A673 (cell line): ENCODE measurements at regions not wholly inside any gene's neighbourhood (a gene's known extent, or its start where the extent isn't known, plus 50 kb on each side); places are given as distances from the start of the nearest gene placed in this dataset.

Experiments used
- BruUV-seq: library from RNA; stranded (reverse); fragments of 400-500 nt; replicated peaks from 2 replicates; lab custom pipeline; 2021; lab: Mats Ljungman, UMichigan
- CTCF ChIA-PET: fragments of 300-600 bp; sonication (Branson Sonifier 250); formaldehyde crosslinking; loops from one replicate; lab custom pipeline; 2022; ENCODE audit warnings: antibody characterized with exemption; lab: Charles Lee
- POLR2A ChIA-PET: fragments of 300-600 bp; sonication (Branson Sonifier 250); formaldehyde crosslinking; loops from one replicate; lab custom pipeline; 2022; ENCODE audit warnings: antibody characterized with exemption; ENCODE audit not compliant: low non-redundant PET; lab: Charles Lee
- DNase-seq: peaks from one replicate; pipeline ENCODE4 v3.0.0-alpha.2; 2015; ENCODE audit warnings: low spot score
- H3K27ac ChIP-seq: fragments of 200-600 bp; sonication (generic); 2 replicates; pipeline ENCODE4 v1.5.1; 2016; ENCODE audit warnings: mixed run types, low read depth, mild to moderate bottlenecking, mixed read lengths, antibody characterized with exemption, low read length; ENCODE audit not compliant: poor library complexity, severe bottlenecking
- H3K27me3 ChIP-seq: fragments of 200-600 bp; sonication (generic); replicated peaks from 2 replicates; pipeline ENCODE4 v1.6.1; 2017; ENCODE audit warnings: mixed run types, low read depth, mild to moderate bottlenecking, mixed read lengths, antibody characterized with exemption, low read length; ENCODE audit not compliant: insufficient read depth, poor library complexity
- H3K36me3 ChIP-seq: fragments of 200-600 bp; sonication (generic); 2 replicates; pipeline ENCODE4 v1.6.1; 2016; ENCODE audit warnings: mixed run types, mild to moderate bottlenecking, mixed read lengths, antibody characterized with exemption, low read length; ENCODE audit not compliant: insufficient read depth, poor library complexity, severe bottlenecking
- H3K4me1 ChIP-seq: fragments of 200-600 bp; sonication (generic); 2 replicates; pipeline ENCODE4 v1.6.1; 2017; ENCODE audit warnings: mixed run types, mild to moderate bottlenecking, mixed read lengths, antibody characterized with exemption, low read length; ENCODE audit not compliant: insufficient read depth, poor library complexity, severe bottlenecking
- H3K4me3 ChIP-seq: fragments of 200-600 bp; sonication (generic); 2 replicates; pipeline ENCODE4 v1.5.1; 2016; ENCODE audit warnings: low read depth, mixed run types, mild to moderate bottlenecking, mixed read lengths, low read length; ENCODE audit not compliant: poor library complexity, severe bottlenecking
- H3K9me3 ChIP-seq: fragments of 200-600 bp; sonication (generic); 2 replicates; pipeline ENCODE4 v1.6.1; 2016; ENCODE audit warnings: mixed run types, low read depth, mild to moderate bottlenecking, mixed read lengths, antibody characterized with exemption, low read length; ENCODE audit not compliant: poor library complexity, severe bottlenecking
- EZH2 ChIP-seq: fragments of 200-600 bp; sonication (generic); IDR thresholded peaks from 2 replicates; pipeline ENCODE4 v1.6.1; 2017; ENCODE audit warnings: borderline replicate concordance, low read depth, mild to moderate bottlenecking, mixed read lengths, antibody characterized with exemption, low read length; ENCODE audit not compliant: poor library complexity, severe bottlenecking
- intact Hi-C: fragments of 100-400 bp; cut with micrococcal nuclease; formaldehyde crosslinking; loops from one replicate; pipeline ENCODE4 v1.10.0; 2022; ENCODE audit not compliant: unreplicated experiment
- TF ChIP-seq, protein P1 (sequence below): fragments of 300-800, 200-600 bp; sonication (generic); conservative IDR thresholded peaks from 2 replicates; pipeline ENCODE4 v1.5.1; 2017; ENCODE audit warnings: low read depth, mild to moderate bottlenecking, antibody characterized with exemption, low read length, moderate library complexity, mixed read lengths

DNA sequence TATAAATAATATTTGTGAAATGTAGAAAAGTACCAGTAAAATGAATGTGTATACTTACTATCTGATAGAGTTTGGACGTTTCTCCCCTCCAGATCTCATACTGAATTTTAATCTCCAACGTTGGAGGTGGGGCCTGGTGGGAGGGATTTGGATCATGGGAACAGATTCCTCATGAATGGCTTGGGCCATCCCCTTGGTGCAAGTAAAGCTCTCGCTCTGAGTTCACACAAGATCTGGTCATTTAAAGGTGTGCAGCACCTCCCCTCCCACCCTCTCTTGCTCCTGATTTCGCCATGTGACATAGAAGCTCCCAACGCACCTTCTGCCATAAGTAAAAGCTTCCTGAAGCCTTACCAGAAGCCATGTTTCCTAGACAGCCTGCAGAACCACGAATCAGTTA is 219.0 kb downstream of the HACE1 start:
- POLR2A ChIA-PET, result no interaction called here
- CTCF ChIA-PET, result no interaction called here

DNA sequence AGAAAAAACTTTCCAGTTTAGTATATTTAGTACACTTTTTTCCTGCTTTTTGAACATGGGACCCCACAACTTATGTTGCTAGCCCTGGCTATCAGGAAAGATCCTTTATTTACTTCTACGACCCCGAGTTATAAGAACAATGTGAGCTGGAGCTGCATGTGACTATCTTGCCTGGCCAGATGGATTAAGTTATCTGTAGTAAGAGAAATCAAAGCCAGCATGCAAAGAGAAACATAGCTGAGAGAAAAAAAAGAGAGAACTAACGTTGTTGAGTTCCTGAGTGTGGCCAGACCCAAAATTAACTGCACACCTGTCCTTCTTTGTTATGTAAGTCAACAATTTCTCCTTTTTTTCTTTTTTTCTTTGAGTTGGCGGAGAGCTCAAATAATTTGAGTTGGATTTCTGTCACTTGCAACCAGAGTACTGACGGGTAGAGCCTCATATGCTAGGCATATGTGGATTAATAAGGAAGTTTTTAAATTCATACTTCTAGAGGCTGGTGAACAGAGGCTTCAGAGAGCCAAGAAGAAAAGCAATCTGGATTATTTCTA is 219.5 kb downstream of the HACE1 start:
- no peak for DNase-seq
- no peaks in the 10 kb centered on the region for H3K36me3 ChIP-seq
- peaks cover 21% of the 10 kb centered on the region for H3K4me1 ChIP-seq
- intact Hi-C loops, result no loop called here
- BruUV-seq, result no TSS peak
- H3K27ac ChIP-seq, result no peak overlapping the region
- H3K9me3 ChIP-seq, result no peaks in the 10 kb centered on the region
- no peaks in the 10 kb centered on the region for H3K27me3 ChIP-seq
- no peak overlapping the region for H3K4me3 ChIP-seq
- CTCF ChIA-PET, result no interaction called here
- POLR2A ChIA-PET, result no interaction called here
- TF ChIP-seq, protein P1, sequence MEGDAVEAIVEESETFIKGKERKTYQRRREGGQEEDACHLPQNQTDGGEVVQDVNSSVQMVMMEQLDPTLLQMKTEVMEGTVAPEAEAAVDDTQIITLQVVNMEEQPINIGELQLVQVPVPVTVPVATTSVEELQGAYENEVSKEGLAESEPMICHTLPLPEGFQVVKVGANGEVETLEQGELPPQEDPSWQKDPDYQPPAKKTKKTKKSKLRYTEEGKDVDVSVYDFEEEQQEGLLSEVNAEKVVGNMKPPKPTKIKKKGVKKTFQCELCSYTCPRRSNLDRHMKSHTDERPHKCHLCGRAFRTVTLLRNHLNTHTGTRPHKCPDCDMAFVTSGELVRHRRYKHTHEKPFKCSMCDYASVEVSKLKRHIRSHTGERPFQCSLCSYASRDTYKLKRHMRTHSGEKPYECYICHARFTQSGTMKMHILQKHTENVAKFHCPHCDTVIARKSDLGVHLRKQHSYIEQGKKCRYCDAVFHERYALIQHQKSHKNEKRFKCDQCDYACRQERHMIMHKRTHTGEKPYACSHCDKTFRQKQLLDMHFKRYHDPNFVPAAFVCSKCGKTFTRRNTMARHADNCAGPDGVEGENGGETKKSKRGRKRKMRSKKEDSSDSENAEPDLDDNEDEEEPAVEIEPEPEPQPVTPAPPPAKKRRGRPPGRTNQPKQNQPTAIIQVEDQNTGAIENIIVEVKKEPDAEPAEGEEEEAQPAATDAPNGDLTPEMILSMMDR, result no peak
- no peak for TF ChIP-seq EZH2

More for the DNA sequence above, 219.0 kb downstream of the HACE1 start:
- no peak overlapping the region for H3K27ac ChIP-seq
- no peak overlapping the region for H3K4me3 ChIP-seq
- H3K4me1 ChIP-seq, result peaks cover 21% of the 10 kb centered on the region
- no peaks in the 10 kb centered on the region for H3K36me3 ChIP-seq
- no peak for DNase-seq
- no peaks in the 10 kb centered on the region for H3K9me3 ChIP-seq
- no TSS peak for BruUV-seq
- intact Hi-C loops, result no loop called here
- H3K27me3 ChIP-seq, result no peaks in the 10 kb centered on the region
- TF ChIP-seq, protein P1, result no peak
- TF ChIP-seq EZH2, result no peak

DNA sequence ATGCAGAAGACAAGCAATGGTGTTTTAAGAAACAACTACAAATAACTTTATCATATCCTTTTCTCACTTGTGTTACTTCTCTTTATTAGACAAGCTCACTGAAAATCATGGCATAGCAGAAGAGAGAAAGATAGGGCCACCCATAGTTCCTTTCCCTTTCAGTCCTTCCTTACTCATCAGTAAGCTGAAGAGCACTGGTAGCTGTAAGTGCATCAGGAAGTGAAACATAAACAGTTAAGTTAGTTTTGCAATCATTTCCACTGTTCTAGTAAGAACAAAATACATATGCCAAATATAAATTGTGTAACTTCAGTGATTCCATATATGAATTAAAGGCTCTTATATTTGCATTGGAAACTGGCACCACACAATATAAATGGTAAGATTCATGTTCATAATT is 220.1 kb downstream of the HACE1 start:
- H3K27ac ChIP-seq, result no peak overlapping the region

More for the DNA sequence above, 220.1 kb downstream of the HACE1 start:
- Histone ChIP-seq H3K4me1 (peaks cover 21% of the 10 kb centered on the region), H3K36me3 (no peaks in the 10 kb centered on the region), H3K27me3 (no peaks in the 10 kb centered on the region), H3K9me3 (no peaks in the 10 kb centered on the region), H3K4me3 (no peak overlapping the region)
- BruUV-seq, result no TSS peak
- intact Hi-C loops, result no loop called here
- ChIA-PET POLR2A (no interaction called here), CTCF (no interaction called here)
- no peak for TF ChIP-seq EZH2
- TF ChIP-seq, protein P1, result no peak
- peak; percentile 21 for DNase-seq
